ENCODE measurements at regions not wholly inside any gene's neighbourhood (a gene's known extent, or its start where the extent isn't known, plus 50 kb on each side); places are given as distances from the start of the nearest gene placed in this dataset.
A peak's percentile ranks its signal among the peaks of the same experiment; 100 is the strongest.
"Not testable (repeated sequence)": the region's sequence is repeated elsewhere in the genome, so short reads cannot be mapped to it uniquely, and the experiment has no call there.

DNA sequence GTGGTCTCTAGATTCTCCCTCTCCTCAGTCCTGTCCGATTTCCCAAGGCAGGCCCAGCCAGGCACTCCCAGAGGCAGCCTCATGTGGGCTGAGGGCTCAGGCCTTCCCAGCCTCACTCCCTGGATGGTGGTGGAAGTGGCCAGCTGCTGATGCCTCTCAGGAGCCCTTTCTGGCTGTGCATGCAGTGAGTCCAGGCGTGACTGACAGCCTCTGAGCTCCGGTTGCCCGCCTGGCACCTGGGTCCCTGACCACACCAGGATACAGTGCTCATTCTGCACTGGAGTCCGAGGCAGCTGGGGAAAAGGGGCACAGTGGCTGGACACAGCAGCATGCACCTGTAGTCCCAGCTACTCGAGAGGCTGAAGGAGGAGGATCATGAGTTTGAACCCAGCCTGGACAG, 132.6 kb downstream of the CUL2 start:
- no peak for DNase-seq (ENCODE audit: low read depth in 2 of 2)

DNA sequence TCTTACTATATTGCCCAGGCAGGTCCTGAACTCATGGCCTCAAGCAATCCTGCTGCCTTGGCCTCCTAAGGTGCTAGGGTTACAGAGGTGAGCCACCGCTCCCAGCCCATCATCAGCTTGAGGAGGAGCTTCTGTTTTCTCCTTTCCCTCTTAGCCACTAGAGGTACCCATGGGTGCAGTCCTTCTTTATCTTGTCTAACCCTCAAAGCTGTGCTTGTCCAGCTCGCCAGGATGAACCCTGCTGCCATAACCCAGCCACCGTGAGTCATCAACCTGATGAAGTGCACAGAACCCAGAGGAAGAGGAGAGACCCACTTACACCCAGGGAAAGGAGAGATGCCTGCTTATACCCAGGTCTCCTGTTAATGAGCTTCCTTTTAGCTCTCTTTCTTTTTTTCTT, 133.4 kb downstream of the CUL2 start:
- DNase-seq (ENCODE audit: low read depth in 2 of 2): no peak

DNA sequence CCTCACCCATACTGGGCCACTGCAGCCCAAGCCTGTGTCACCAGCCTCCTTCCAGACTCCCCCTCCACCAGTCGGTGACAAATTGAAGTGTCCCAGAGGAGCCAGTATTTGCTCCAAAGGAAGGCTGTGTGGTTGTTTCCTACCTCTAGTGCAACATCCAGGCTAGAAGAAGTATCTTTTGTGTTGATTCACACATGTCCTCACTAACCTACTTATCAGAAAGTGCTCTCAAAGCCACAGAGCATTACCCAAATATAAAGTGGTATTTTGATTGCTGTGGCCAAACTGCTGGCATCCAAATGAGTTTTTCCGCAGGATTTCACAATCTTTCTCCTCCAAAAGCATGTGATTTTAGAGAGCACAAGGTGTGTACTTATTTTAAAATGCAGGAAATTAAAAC, 134.8 kb downstream of the CUL2 start:
- DNase-seq (ENCODE audit: low read depth in 2 of 2): no peak

DNA sequence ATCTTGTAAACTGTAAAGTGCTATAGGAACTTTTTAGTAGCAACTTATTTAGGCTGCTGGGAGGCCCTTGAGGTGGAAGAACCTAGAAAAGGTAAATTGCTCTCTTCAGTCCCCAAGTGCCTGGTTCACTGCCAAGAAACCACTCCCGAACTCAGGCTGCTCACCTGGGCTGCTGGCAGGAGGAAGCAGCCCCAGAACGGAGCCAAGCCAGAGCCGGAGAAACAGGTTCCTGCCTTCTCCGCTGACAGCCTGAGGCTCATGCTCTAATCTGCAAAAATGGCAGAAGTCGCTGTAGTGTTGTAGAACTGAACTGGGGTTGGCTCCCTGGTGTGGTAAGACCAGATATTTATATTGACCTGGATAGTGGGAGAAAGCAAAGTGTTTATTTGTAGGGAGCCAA, 136.0 kb downstream of the CUL2 start:
- no peak for DNase-seq (ENCODE audit: low read depth in 2 of 2)

DNA sequence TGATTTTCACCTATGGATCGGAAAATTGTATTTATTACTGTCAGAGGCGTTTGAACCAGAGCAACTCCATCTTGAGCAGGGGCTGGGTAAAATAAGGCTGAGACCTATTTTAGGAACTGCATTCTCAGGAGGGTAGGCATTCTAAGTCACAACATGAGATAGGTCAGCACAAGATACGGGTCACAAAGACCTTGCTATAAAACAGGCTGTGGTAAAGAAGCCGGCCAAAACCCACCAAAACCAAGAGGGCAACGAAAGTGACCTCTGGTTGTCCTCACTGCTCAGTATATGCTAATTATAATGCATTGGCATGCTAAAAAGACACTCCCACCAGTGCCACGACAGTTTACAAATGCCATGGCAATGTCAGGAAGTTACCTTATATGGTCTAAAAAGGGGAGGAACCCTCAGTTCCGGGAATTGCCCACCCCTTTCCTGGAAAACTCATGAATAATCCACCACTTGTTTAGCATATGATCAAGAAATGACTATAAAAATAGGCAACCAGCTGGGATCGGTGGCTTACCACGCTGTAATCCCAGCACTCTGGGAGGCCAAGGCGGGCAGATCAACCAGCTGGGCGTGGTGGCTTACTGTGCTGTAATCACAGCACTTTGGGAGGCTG, 136.3 kb upstream of the PARD3 start:
- peak; percentile 26 to 32 for DNase-seq (ENCODE audit: low read depth in 2 of 2)

DNA sequence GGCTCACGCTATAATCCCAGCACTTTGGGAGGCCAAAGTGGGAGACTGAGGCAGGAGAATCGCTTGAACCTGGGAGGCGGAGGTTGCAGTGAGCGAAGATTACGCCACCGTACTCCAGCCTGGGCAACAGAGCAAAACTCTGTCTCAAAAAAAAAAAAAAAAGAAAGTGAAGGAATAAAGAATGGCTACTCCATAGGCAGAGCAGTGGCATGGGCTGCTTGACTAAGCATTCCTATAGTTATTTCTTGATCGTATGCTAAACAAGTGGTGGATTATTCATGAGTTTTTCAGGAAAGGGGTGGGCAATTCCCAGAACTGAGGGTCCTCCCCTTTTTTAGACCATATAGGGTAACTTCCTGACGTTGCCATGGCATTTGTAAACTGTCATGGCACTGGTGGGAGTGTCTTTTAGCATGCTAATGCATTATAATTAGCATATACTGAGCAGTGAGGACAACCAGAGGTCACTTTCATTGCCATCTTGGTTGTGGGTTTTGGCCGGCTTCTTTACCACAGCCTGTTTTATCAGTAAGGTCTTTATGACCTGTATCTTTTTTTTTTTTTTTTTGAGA, 130.9 kb upstream of the PARD3 start:
- DNase-seq (ENCODE audit: low read depth in 2 of 2): not testable (repeated sequence)

DNA sequence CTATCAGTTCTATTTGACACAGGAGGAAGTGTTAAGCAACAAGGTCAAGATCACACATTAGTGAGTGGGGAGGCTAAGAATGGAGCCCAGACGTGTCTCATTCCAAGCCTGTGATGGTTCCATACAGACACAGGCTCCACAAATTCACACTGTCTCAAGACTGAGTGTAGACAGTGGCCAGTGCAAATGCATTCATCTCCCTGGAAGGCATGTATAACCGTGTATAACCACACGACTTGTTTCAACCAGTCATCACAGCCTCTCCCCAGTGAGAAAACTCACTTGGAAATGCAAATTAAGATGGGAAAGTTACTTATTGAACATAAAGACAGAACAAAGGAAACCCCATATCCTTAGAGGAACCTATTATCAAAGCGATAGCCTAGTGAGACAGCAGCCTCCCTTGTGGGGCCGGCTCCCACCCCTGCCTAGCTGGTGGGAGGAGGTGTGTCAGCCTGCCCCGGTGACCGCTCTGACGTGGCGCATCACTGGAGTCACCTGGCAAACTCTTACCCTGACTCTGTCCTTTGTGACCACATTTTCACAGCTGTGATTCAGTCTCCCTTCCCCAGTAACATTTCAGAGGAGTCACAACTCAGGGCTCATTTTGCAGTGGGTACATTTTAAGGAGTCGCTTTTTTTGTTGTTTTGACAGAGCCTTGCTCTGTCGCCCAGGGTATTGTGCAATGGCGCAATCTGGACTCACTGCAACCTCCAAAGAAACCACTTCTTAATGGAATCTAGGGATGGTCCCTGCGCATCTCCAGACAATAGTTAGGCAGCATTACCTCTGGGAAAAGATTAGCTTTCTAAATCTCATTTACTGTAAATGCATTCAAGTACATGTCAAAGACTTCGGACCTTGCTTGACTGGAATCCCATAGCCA, 126.6 kb upstream of the PARD3 start:
- DNase-seq (ENCODE audit: low read depth in 2 of 2): no peak

DNA sequence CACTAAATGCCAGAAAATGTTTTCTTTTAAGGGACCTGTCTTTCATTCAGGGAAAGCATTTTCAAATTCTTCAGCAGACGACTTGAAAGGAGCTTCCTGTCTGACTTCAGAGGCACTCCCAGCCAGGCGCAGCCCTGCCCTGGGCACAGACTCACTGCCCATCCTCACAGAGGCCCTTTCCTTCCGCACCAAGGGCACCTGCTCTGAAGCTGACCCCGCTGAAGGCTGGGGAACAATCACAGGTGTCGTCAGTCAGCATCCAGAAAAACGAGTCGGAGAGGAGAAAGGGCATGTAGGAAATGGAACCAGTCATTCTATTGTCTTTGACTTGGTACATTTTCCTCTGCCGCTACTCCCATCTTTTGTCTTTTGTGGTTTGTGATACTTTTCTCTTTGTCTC, 125.3 kb upstream of the PARD3 start:
- DNase-seq (ENCODE audit: low read depth in 2 of 2): no peak

DNA sequence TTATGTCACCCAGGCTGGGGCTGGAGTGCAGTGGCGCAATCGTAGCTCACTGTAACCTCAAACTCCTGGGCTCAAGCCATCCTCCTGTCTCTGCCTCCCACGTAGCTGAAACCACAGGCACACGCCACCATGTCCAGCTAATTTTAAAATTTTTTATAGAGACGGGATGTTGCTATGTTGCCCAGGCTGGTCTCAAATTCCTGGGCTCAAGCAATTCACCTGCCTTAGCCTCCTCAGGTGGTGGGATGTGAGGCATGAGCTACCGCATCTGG, 123.2 kb upstream of the PARD3 start:
- DNase-seq (ENCODE audit: low read depth in 2 of 2): no peak

DNA sequence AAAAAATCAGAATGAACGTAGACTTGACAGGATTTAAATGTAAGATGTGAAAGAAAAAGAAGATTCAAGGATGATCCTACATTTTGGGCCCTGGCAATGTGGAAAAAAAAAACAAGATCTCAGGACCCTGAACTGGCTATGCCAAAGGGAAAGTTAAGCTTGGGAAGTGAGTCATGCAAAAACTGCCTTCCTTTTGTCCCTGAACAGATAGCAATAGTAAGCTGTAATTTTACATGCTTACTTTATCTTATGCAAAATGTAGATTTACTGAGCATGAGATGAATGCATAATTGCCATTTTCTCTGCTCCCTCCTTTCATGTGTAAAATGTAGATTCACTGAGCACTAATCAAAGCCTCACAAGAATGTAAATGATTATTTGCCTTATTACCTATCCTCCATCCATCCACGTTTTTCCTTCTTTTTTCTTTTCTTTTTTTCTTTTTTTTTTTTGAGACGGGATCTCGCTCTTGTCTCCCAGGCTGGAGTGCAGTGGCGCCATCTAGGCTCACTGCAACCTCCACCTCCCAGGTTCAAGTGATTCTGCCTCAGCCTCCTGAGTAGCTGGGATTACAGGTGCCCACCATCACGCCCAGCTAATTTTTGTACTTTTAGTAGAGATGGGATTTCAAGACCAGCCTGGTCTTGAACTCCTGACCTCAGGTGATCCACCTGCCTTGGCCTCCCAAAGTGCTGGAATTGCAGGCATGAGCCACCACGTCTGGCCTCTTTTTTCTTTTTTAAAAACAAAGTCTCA, 122.7 kb upstream of the PARD3 start:
- not testable (repeated sequence) for DNase-seq (ENCODE audit: low read depth in 2 of 2)

DNA sequence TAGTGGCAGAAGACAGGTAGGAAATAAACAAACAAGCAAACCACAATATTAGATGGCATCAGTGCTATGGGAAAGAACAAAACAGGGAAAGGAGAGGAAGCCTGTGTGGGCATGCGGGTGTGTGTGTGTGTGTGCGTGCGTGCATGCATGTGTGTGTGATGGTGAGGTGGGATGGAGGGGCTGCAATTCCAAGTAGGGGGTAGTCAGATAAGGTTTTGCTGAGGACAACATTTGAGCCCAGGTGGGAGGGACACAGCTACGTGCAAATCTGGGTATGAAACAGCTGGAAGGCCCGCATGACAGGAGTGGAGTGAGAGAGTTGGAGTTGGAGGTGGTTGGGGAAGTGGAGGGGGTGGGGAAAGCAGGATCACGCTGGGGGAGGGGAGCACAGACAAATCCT, 121.0 kb upstream of the PARD3 start:
- DNase-seq (ENCODE audit: low read depth in 2 of 2): no peak

DNA sequence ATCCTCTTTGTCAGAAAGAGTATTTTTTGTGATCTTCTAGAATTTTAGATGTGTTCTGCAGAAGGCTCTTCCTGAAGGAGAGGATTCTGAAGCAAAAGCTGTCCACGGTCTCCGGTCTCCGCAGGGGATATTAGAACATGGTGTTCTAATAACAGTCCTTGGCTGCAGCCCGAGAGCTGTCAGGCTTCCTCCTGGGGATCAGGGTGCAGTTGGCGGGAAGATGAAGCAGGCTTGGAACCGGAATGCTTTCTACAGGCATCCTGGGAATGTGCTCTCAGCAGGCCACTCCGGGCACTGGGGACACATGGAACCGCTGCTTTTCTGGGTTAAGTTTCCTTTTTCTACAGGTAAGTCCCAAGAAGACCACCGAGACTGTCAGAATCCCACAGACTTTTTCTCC, 118.6 kb upstream of the PARD3 start:
- DNase-seq (ENCODE audit: low read depth in 2 of 2): no peak

DNA sequence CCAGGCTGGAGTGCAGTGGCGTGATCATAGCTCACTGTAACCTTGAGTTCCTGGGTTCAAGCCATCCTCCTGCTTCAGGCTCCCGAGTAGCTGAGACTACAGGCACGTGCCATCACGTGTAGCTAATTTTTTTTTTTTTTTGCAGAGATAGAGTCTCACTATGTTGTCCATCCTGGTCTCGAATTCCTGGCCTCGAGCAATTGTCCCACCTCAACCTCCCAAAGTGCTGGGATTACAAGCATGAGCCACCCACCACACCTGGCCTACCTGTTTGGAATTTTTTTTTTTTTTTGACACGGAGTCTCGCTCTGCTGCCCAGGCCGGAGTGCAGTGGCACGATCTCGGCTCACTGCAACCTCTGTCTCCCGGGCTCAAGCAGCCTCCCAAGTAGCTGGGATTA, 117.1 kb upstream of the PARD3 start:
- DNase-seq (ENCODE audit: low read depth in 2 of 2): no peak

DNA sequence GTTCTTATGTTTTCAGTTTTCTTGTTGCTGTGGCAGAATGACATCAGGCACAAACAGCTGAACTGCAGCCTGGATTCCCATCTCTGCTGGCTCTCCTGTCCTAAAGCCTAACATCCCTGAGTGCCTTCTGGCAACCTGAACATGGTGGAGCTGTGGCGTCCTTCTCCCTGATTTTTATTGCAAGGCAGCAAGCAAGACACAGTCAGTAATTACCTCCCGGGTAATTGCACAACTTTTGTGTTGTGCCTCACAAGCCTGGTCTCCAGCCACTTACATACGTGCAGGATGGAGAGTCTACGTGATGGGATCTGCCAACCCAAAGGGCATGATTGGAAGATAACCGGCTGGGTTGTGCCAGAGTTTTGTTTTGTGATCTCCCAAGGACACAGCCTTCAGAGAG, 116.1 kb upstream of the PARD3 start:
- no peak for DNase-seq (ENCODE audit: low read depth in 2 of 2)

DNA sequence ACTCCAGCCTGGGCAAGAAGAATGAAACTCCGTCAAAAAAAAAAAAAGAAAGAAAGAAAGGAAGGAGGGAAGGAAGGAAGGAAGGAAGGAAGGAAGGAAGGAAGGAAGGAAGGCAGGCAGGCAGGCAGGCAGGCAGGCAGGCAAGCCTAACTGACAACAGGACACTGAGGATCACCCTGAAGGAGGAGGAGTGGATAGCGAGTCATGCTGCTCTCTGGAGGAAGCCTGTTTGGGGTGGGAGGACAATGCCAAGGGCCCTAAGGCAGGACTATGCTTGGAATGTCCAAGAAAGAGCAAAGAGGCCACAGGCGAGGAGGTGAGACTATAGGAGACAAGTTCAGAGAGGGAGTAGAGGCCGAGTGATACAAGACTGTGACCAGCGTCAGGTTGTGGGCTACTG, 107.0 kb upstream of the PARD3 start:
- no peak for DNase-seq (ENCODE audit: low read depth in 2 of 2)

DNA sequence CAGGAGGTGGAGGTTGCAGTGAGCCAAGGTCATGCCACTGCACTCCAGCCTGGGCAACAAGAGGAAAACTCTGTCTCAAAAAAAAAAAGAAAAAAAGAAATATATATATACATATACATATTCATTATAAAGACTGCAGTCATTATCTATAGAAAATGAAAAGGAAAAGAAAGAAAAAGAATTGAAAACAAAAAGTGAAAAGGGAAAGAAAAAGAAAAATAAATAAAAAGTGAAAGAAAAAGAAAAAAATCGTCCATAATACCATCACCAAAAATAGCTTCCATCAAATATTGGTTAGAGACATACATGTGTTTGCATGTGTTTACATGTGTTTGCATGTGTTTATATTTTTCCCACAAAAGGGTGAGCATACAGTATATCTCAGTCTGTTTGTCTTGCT, 105.5 kb upstream of the PARD3 start:
- DNase-seq (ENCODE audit: low read depth in 2 of 2): no peak

DNA sequence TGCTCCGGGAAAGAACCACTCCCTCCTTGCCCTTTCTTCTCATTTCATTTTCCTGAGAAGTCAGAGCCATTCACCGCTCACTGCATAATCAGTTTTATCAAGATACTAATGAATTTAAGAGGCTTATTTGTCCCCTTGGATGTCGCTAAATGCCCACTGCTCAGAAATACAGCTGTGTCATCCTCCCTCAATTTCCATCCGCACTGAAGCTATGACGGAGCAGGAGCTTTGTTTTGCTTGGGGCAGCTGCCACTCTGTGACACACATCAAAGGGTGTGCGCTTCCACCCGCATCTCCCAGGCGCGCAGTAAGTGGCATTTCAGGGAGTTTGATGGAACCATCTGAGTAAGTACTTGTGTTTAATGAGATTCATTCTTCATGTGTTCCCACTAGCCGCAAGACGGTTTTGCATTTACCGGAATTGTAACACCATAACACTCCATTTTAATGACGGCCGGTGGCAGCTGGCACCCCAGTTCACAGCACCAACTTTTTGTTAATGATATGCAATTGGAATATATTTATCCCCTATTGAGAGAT, 103.8 kb upstream of the PARD3 start:
- no peak for DNase-seq (ENCODE audit: low read depth in 2 of 2)

DNA sequence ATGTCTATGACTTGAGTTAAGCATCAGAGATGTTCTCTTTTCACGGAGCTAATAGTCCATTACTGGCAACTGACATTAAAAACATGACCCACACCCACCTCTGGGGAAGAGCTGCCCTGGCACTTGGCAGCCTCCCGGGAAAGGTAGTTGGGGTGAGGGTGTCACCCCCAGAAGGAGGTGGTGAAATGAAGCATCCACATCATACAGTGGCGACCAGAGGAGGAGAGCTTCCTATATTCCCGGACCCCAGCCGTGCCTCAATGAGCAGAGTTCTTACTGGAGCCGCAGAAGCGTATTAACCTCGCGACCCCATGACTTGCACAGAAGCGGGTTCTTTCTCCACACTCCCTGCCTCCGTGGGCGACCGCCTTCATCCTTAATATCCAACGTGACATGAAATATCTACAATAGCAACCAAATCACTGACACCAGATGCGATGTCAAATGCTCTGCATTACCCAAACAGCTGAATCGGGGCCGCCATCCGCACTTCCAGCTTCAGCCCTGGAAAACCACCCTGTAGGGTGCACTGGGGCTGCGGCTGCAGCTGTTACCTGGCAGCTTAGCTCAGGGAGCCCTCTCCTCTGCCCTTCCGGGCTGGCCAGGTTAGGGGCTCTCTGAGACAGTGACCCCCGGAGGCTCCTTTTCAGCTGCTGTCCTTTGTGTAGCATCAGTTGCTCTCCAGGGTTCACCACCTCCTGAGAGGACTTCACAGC, 103.1 kb upstream of the PARD3 start:
- DNase-seq (ENCODE audit: low read depth in 2 of 2): no peak

DNA sequence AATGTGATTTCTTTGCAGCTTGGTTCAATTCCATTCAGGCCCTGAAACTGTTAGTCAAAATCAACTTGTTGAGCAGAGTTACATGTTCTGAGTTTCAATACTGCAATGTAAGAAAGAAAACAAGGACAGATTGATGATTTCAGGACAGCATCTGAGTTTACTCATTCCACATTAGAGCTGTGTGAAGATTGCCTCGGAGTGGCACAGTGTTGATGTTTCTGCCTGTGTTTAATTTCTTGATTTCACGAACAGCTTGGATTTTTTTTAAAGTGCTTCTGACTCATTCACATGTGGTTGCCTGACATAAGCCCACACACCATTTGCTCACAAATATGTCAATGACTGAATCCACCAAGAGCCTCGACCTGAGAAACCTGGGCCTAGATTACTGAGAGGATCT, 101.2 kb upstream of the PARD3 start:
- DNase-seq (ENCODE audit: low read depth in 2 of 2): peak; percentile 86 to 89

DNA sequence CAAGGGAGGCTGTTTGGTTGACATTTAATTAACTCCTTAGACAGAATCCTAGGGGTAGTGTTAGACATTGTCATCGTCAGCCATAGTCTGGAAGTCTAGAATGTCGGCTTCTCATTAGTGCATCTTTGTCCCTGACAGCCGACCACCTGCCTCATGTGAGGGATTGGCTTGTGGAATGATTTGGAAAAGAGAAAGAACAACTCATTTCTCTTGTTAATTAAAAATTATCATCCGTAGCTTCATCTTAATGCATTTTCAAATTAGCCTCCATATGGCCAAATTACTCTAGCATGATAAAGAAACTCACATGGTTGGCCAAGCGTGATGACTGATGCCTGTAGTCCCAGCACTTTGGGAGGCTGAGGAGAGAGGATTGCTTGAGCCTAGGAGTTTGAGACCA, 97.7 kb upstream of the PARD3 start:
- no peak for DNase-seq (ENCODE audit: low read depth in 2 of 2)

DNA sequence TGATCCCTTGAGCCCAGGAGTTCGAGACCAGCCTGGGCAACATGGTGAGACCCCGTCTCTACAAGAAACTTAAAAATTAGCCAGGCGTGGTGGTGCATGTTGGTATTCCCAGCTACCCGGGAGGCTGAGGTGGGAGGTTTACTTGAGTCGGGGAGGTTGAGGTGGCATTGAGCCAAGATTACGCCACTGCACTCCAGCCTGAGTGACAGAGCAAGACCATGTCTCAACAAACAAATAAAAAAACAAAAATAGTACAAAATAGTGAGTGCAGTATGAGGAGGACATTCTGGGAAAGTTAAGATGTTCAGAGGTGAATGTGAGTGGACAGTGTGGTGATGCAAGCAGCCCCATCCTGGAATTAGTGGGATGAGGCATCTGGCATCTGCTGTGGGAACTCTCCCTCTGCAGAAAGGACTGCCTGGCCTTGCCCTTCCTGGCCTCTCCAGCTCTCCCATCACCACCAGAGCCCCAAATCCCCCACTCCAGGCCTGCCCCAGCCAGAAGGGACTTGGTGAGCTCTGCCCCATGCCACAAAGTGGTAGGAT, 96.6 kb upstream of the PARD3 start:
- no peak for DNase-seq (ENCODE audit: low read depth in 2 of 2)

All from fibroblast of skin of left quadriceps (primary cell).